GM12801 (cell line): ENCODE measurements at regions not wholly inside any gene's neighbourhood (a gene's known extent, or its start where the extent isn't known, plus 50 kb on each side); places are given as distances from the start of the nearest gene placed in this dataset.

Source experiments
- CTCF ChIP-seq: IDR thresholded peaks from one replicate; pipeline ENCODE4 v1.5.1; 2011; ENCODE audit warnings: control low read depth; ENCODE audit not compliant: insufficient read length; ENCODE audit errors: extremely low read depth

GRCh38 chr1:55339681-55340080 is 124.5 kb upstream of the USP24 start:
- TF ChIP-seq CTCF: no peak

GRCh38 chr1:55338448-55338820 is 123.3 kb upstream of the USP24 start:
- TF ChIP-seq CTCF: no peak

GRCh38 chr1:55337801-55338447 is 122.8 kb upstream of the USP24 start:
- TF ChIP-seq CTCF: no peak

GRCh38 chr1:55334797-55335196 is 119.6 kb upstream of the USP24 start:
- TF ChIP-seq CTCF: no peak

- TF ChIP-seq CTCF: no peak
Observed at GRCh38 chr1:55334160-55334559, 119.0 kb upstream of the USP24 start.

- no peak for TF ChIP-seq CTCF
Observed at GRCh38 chr1:55333461-55333860, 118.3 kb upstream of the USP24 start.

- no peak for TF ChIP-seq CTCF
Observed at GRCh38 chr1:55331351-55331750, 116.2 kb upstream of the USP24 start.
